Kidney glomerular epithelial cell (primary cell): ENCODE measurements at regions not wholly inside any gene's neighbourhood (a gene's known extent, or its start where the extent isn't known, plus 50 kb on each side); places are given as distances from the start of the nearest gene placed in this dataset.

Source experiments
- DNase-seq: peaks from one replicate; lab custom pipeline; 2025; lab: John Stamatoyannopoulos, UW

GRCh38 chrX:106499473-106499872 is 112.3 kb upstream of the RADX start:
- no peak for DNase-seq

GRCh38 chrX:106510713-106511403 is 100.9 kb upstream of the RADX start:
- no peak for DNase-seq
